ENCODE measurements at regions not wholly inside any gene's neighbourhood (a gene's known extent, or its start where the extent isn't known, plus 50 kb on each side); places are given as distances from the start of the nearest gene placed in this dataset.

DNA sequence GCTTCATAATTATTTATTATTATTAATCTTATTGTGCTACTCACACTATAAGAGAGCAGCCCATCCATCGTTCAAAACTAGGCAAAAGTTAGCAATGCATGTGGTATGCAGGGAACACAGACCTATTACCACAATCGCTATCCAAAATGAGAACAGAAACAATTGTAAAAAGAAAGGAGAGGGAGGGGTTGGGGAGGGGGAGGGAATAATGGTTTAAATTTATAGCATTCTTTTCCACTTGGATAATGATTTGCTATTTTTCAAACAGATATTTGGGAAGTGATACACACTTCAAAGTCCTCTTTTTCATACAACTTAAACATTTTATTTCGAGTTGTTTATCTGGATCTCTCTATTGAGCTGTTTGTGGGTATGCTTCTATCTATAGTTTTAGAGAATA lies 248.6 kb upstream of the SOX5 start:
- TF ChIP-seq, protein P1, sequence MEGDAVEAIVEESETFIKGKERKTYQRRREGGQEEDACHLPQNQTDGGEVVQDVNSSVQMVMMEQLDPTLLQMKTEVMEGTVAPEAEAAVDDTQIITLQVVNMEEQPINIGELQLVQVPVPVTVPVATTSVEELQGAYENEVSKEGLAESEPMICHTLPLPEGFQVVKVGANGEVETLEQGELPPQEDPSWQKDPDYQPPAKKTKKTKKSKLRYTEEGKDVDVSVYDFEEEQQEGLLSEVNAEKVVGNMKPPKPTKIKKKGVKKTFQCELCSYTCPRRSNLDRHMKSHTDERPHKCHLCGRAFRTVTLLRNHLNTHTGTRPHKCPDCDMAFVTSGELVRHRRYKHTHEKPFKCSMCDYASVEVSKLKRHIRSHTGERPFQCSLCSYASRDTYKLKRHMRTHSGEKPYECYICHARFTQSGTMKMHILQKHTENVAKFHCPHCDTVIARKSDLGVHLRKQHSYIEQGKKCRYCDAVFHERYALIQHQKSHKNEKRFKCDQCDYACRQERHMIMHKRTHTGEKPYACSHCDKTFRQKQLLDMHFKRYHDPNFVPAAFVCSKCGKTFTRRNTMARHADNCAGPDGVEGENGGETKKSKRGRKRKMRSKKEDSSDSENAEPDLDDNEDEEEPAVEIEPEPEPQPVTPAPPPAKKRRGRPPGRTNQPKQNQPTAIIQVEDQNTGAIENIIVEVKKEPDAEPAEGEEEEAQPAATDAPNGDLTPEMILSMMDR (IDR thresholded peaks at IDR 0.05; ENCODE audit: insufficient read depth, low read length, poor library complexity, severe bottlenecking), result no peak
- TF ChIP-seq EZH2phosphoT487 (conservative IDR thresholded peaks at IDR 0.05; ENCODE audit: low read length), result no peak
